Duodenal mucosa (tissue), 2 donors: ENCODE measurements at regions not wholly inside any gene's neighbourhood (a gene's known extent, or its start where the extent isn't known, plus 50 kb on each side); places are given as distances from the start of the nearest gene placed in this dataset.

Experiments used
- H3K27ac ChIP-seq: one replicate; pipeline ENCODE4 v1.7.0; 2013; ENCODE audit warnings: low read depth, low read length
- H3K27me3 ChIP-seq, 2 donors: one replicate each; pipeline ENCODE4 v1.7.0; 2013; ENCODE audit warnings: low read length in 2 of 2, control low read depth in 1 of 2; ENCODE audit not compliant: insufficient read depth in 2 of 2, control insufficient read depth in 1 of 2
- H3K36me3 ChIP-seq, 2 donors: one replicate each; pipeline ENCODE4 v1.7.0; 2013; ENCODE audit warnings: low read length in 2 of 2, control low read depth in 1 of 2; ENCODE audit not compliant: insufficient read depth in 2 of 2, control insufficient read depth in 1 of 2
- H3K4me1 ChIP-seq, 2 donors: one replicate each; pipeline ENCODE4 v1.7.0; 2013; ENCODE audit warnings: low read length in 2 of 2, control low read depth in 1 of 2; ENCODE audit not compliant: insufficient read depth in 2 of 2, control insufficient read depth in 1 of 2
- H3K4me3 ChIP-seq, 2 donors: one replicate each; pipeline ENCODE4 v1.7.0; 2013; ENCODE audit warnings: low read length in 2 of 2, low read depth in 1 of 2
- H3K9ac ChIP-seq, 2 donors: one replicate each; pipeline ENCODE4 v1.7.0; 2013; ENCODE audit warnings: low read length in 2 of 2, low read depth in 1 of 2
- H3K9me3 ChIP-seq, 2 donors: one replicate each; pipeline ENCODE4 v1.7.0; 2013; ENCODE audit warnings: low read length in 2 of 2, control low read depth in 1 of 2; ENCODE audit not compliant: control insufficient read depth in 1 of 2

DNA sequence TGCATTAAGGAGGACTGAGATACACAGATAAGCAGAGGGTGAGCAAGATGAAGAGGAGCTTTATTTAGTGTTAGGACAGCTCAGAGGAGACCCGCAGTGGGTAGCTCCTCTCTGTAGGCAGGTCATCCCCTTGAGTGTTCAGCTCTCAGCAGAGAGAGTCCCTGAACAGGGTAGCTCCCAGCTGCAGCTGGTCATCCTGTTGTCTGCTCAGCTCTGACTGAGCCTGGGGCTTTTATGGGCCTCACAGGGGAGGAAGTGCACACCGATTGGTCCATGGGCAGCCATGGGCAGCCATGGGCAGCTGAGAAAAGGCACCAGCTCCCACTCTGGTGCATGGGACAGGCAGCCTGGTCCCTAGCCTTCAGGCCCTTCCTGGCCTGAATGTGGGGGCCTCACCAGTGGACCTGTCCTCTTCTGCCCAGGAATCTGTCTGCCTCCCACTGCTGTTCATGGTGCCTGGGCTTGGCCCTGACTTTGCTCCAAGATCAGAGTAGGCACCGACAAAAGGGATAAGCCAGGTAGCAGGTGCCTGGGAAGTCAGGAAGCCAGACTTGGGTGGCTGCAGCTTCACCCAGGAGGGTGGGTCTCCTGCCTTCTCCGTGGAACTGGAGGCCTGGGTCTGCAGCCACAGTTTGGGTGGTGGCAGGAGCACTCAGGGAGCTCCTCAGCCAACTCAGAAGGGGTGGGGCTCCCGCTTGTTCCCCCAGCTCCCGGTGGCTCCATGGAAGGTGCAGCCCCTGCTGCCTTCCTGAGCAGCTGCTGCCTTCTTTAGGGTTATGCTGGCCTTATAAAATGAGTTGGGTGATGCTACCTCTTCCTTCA, 54.7 kb downstream of the MYEOV start:
- H3K9ac ChIP-seq: no peak overlapping the region
- no peak overlapping the region for H3K27ac ChIP-seq
- peaks cover 0 to 5% of the 10 kb centered on the region in 2 donors for H3K9me3 ChIP-seq
- no peaks in the 10 kb centered on the region for H3K36me3 ChIP-seq
- H3K27me3 ChIP-seq: no peaks in the 10 kb centered on the region
- peaks cover 0 to 4% of the 10 kb centered on the region in 2 donors for H3K4me1 ChIP-seq
- H3K4me3 ChIP-seq: no peak overlapping the region

DNA sequence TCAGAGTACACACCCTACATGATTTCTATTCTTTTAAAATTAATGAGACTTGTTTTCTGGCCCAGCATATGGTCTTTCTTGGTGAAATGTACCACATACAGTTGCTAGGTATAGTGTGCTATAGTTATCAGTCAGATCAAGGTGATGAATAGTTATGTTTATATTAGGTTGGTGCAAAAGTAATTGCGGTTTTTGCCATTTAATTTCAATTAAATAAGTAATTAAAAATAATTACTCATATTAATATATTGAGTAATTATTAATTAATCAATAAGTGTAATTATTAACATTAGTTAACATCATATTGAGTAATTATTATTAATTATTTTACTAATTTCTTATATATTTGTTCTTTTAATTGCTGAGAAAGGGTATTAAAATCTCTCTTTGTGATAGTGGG, 56.1 kb downstream of the MYEOV start:
- Histone ChIP-seq H3K36me3 (no peaks in the 10 kb centered on the region), H3K9me3 (peaks cover 0 to 5% of the 10 kb centered on the region in 2 donors), H3K27ac (no peak overlapping the region), H3K9ac (no peak overlapping the region), H3K4me1 (peaks cover 0 to 4% of the 10 kb centered on the region in 2 donors), H3K4me3 (no peak overlapping the region), H3K27me3 (no peaks in the 10 kb centered on the region)

DNA sequence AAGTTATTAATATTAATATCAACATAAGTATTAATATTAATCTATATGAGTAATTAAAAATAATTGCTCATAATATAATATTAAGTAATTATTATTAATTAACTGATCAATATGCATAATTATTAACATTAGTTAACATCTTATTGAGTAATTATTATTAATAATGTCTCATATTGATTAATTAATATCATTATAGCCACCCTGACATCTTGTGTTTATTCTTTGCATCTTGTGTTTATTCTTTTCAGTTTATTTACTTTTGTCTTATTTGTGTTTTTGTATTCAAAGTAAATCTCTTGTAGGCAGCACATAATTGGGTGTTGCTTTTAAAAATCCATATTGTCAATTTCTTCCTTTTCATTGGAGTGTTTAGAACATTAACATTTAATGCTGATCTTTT, 56.6 kb downstream of the MYEOV start:
- Histone ChIP-seq H3K27me3 (no peaks in the 10 kb centered on the region), H3K9ac (no peak overlapping the region), H3K27ac (no peak overlapping the region), H3K9me3 (peaks cover 0 to 5% of the 10 kb centered on the region in 2 donors), H3K4me1 (peaks cover 0 to 4% of the 10 kb centered on the region in 2 donors), H3K4me3 (no peak overlapping the region), H3K36me3 (no peaks in the 10 kb centered on the region)

DNA sequence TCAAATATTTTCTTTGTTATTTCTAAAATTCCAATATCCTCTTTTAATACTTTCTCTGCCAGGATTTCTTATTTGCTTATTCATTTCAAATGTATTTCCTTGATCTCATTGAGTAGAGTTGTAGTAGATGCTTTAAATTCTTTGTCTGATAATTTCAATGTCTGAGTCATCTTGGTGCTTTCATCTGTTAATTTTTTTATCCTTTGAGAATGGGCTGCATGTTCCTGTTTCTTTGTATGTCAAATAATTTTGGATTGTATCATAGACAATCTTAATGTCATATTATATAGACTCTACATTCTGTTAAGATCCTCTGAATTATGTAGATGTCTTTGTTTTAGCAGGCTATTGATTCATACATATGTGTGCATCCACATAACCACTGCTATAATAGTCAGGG, 57.5 kb downstream of the MYEOV start:
- Histone ChIP-seq H3K9ac (no peak overlapping the region), H3K27me3 (no peaks in the 10 kb centered on the region), H3K4me3 (no peak overlapping the region), H3K36me3 (no peaks in the 10 kb centered on the region), H3K4me1 (peaks cover 0 to 4% of the 10 kb centered on the region in 2 donors), H3K9me3 (peaks cover 0 to 5% of the 10 kb centered on the region in 2 donors), H3K27ac (no peak overlapping the region)

DNA sequence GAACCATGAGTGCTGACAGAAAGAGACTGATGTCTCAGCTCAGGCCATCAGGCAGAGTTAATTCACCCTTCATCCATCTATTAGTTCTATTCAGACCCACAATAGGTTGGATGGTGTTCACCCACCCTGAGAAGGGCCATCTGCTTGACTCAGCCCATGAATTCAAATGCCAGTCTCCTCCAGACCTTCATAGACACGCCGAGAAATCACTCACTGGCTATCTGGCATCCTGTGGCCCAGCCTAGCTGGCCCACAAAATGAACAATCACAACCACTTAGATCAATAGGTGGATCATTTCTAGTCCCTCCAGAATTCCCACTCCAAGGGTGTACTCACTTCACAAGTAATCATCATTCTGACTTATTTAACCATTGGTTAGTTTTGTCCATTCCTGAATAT, 58.2 kb downstream of the MYEOV start:
- Histone ChIP-seq H3K36me3 (no peaks in the 10 kb centered on the region), H3K9me3 (peaks cover 0 to 5% of the 10 kb centered on the region in 2 donors), H3K9ac (no peak overlapping the region), H3K4me1 (peaks cover 0 to 4% of the 10 kb centered on the region in 2 donors), H3K27me3 (peaks cover 0 to 2% of the 10 kb centered on the region in 2 donors), H3K4me3 (no peak overlapping the region), H3K27ac (no peak overlapping the region)

DNA sequence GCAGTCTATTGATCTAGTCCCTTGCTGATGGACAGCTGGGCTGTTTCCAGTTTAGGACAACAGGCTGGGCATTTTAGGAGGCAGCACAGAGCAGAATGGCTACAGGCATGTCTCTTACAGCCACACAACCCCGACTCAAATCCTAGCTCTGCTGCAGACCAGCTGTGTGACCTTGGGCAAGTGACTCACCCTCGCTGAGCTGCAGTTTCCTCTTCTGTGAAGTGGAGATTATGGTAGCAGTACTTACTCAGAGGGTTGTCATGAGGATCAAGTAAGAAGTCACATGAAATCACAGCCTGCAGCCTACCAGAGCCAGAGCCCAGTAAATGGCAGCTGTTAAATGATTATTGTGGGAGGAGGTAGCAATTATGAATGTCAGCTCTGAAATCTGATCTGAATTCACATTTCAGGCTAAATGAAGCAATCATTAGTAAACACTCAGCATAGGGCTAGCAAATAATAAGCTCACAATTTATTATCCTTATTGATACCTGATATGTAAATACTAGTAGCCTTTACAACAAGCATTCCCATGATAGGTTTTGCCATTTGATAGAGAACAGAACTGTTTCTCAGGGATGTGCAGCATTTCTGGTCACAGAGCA, 58.9 kb downstream of the MYEOV start:
- Histone ChIP-seq H3K36me3 (no peaks in the 10 kb centered on the region), H3K4me3 (no peak overlapping the region), H3K9ac (no peak overlapping the region), H3K9me3 (peaks cover 0 to 5% of the 10 kb centered on the region in 2 donors), H3K27me3 (peaks cover 0 to 2% of the 10 kb centered on the region in 2 donors), H3K4me1 (peaks cover 0 to 4% of the 10 kb centered on the region in 2 donors), H3K27ac (no peak overlapping the region)

DNA sequence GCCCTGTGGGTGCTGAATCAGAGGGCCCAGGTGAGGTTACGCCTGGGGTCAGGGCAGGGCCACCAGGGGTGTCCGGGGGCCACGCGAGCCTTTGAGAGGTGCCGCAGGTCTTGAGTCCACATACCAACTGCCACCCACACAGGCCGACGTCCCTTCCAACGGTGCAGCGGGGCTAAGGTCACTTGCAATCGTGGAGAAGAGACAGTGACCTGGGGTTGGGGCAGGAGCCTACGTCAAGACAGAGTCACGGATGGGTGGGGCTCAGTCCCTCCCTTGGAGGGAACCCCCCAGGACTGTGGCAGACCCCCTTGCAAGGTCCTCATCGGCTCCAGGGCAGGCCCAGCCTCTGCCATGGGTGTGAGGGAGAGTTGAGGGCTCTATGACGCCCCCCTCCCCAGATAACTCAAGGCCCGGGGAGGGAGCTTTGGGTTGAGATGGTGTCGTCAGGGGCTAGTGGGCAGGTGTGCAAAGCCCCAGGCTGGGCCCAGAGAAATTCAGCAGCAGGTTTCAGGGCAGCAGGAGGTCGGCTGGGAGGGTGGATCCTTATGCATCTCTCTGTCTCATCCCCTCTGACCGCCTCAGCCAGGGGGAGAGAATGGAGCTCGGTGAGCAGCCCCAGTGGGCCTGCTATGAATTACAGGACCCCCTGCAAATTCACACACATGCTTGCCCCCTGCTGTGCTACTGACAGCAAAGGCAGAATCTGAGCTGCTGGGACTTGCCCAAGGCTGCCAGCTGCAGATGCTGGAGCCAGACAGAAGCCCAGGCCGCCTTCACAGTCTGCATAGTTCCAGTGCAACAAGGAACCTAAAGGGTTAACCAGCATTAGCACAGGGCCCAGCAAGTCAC, 60.0 kb downstream of the MYEOV start:
- no peak overlapping the region for H3K9ac ChIP-seq
- peaks cover 0 to 4% of the 10 kb centered on the region in 2 donors for H3K4me1 ChIP-seq
- peaks cover 0 to 2% of the 10 kb centered on the region in 2 donors for H3K27me3 ChIP-seq

DNA sequence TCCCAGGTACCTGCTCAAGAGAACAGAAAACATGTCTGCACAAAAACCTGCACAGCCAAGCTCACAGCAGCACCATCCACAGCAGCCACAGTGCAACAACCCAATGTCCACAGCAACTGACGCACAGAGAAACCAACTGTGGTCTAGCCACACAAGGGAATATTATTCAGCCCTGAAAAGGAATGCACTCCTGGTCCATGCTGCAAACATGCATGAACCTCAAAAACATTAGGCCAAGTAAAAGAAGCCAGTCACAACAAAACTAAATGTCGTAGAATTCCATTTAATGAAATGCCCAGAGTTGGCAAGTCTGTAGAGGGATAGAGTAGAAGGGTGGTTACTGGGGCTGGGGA, 60.6 kb downstream of the MYEOV start:
- peaks cover under 1% of the 10 kb centered on the region in 2 donors for H3K9me3 ChIP-seq
- peaks cover 0 to 2% of the 10 kb centered on the region in 2 donors for H3K27me3 ChIP-seq
- peaks cover 0 to 4% of the 10 kb centered on the region in 2 donors for H3K4me1 ChIP-seq
- no peaks in the 10 kb centered on the region for H3K36me3 ChIP-seq
- no peak overlapping the region for H3K9ac ChIP-seq
- H3K27ac ChIP-seq: no peak overlapping the region
- H3K4me3 ChIP-seq: no peak overlapping the region

More for the DNA sequence above, 60.0 kb downstream of the MYEOV start:
- Histone ChIP-seq H3K27ac (no peak overlapping the region), H3K36me3 (no peaks in the 10 kb centered on the region), H3K4me3 (no peak overlapping the region), H3K9me3 (no peaks in the 10 kb centered on the region)

DNA sequence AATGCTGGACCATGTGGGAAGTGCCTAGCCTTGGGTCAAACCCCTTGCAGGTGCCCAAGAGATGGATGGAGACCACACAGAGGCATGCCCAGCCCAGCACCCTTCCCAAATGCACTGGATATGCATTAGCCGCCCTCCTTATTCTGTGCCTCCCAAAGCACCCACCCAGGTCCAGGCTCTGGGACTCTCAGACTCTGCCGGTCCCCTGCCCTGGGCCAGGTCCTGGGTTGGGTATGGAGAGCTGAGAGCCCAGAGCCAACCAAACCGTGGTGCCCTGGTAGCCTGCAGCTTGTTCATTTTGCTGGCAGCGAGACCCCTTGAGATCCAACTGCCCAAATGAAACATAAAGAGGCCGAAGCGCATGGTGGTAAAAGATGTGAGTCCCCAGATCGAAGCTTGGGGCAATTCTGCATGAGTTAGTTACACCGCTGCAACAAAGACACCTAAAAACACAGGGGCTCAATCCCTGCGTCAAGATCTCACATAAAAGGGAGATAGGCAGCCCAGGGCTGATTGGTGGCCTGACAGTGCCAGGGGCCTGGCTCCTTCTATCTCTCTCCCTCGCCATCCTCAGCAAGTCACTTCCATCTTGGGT, 61.5 kb downstream of the MYEOV start:
- H3K9me3 ChIP-seq: peaks cover 5 to 7% of the 10 kb centered on the region in 2 donors
- H3K27me3 ChIP-seq: peaks cover 0 to 2% of the 10 kb centered on the region in 2 donors
- peaks cover 0 to 4% of the 10 kb centered on the region in 2 donors for H3K4me1 ChIP-seq
- H3K36me3 ChIP-seq: no peaks in the 10 kb centered on the region
- no peak overlapping the region for H3K4me3 ChIP-seq
- H3K9ac ChIP-seq: no peak overlapping the region
- H3K27ac ChIP-seq: no peak overlapping the region
